Astrocyte (in vitro differentiated cells and primary cell): ENCODE measurements at regions not wholly inside any gene's neighbourhood (a gene's known extent, or its start where the extent isn't known, plus 50 kb on each side); places are given as distances from the start of the nearest gene placed in this dataset.

Source experiments
- DNase-seq: peaks from one replicate; pipeline ENCODE4 v3.0.0-alpha.2; 2010; ENCODE audit warnings: low read depth
- FAIRE-seq: peaks from 2 replicates; lab custom pipeline; 2011; peaks lifted over from hg19 to GRCh38; lab: Jason Lieb, UNC
- H2AFZ ChIP-seq: 2 replicates; pipeline ENCODE4 v1.6.0; 2012; ENCODE audit warnings: low read depth, low read length, inconsistent platforms
- H3K27ac ChIP-seq: 2 replicates; pipeline ENCODE4 v1.5.1; 2011; ENCODE audit warnings: low read depth, low read length, inconsistent platforms
- H3K27me3 ChIP-seq: 2 replicates; pipeline ENCODE4 v1.6.0; 2011; ENCODE audit warnings: low read length, inconsistent platforms; ENCODE audit not compliant: insufficient read depth
- H3K36me3 ChIP-seq: 2 replicates; pipeline ENCODE4 v1.5.1; 2011; ENCODE audit warnings: low read length, inconsistent platforms; ENCODE audit not compliant: insufficient read depth
- H3K4me1 ChIP-seq: 2 replicates; pipeline ENCODE4 v1.5.1; 2011; ENCODE audit warnings: low read length, inconsistent platforms; ENCODE audit not compliant: insufficient read depth
- H3K4me2 ChIP-seq: 2 replicates; pipeline ENCODE4 v1.6.0; 2012; ENCODE audit warnings: low read length, inconsistent platforms
- H3K4me3 ChIP-seq: 2 replicates; pipeline ENCODE4 v1.5.1; 2011; ENCODE audit warnings: low read depth, mild to moderate bottlenecking, low read length, inconsistent platforms; ENCODE audit not compliant: insufficient read depth
- H3K79me2 ChIP-seq: 2 replicates; pipeline ENCODE4 v1.6.0; 2012; ENCODE audit warnings: mild to moderate bottlenecking, low read length, inconsistent platforms; ENCODE audit not compliant: insufficient read depth
- H3K9ac ChIP-seq: 2 replicates; pipeline ENCODE4 v1.6.0; 2012; ENCODE audit warnings: mild to moderate bottlenecking, low read length, inconsistent platforms
- H3K9me3 ChIP-seq: 2 replicates; pipeline ENCODE4 v1.5.1; 2012; ENCODE audit warnings: low read depth, mild to moderate bottlenecking, low read length, inconsistent platforms; ENCODE audit not compliant: insufficient read depth
- H4K20me1 ChIP-seq: 2 replicates; pipeline ENCODE4 v1.6.0; 2012; ENCODE audit warnings: low read length, inconsistent platforms; ENCODE audit not compliant: insufficient read depth
- H3K27ac Mint-ChIP-seq: one replicate; pipeline ENCODE4 v1.8.0; 2021; ENCODE audit warnings: mild to moderate bottlenecking, mixed read lengths; ENCODE audit not compliant: unreplicated experiment
- H3K27me3 Mint-ChIP-seq: one replicate; pipeline ENCODE4 v1.8.0; 2021; ENCODE audit warnings: low read depth, mixed read lengths; ENCODE audit not compliant: unreplicated experiment
- H3K36me3 Mint-ChIP-seq: one replicate; pipeline ENCODE4 v1.8.0; 2021; ENCODE audit warnings: low read depth, mixed read lengths; ENCODE audit not compliant: unreplicated experiment
- H3K4me1 Mint-ChIP-seq: one replicate; pipeline ENCODE4 v1.8.0; 2021; ENCODE audit warnings: low read depth, mixed read lengths; ENCODE audit not compliant: unreplicated experiment
- H3K4me3 Mint-ChIP-seq: one replicate; pipeline ENCODE4 v1.8.0; 2021; ENCODE audit warnings: mild to moderate bottlenecking, moderate library complexity, mixed read lengths; ENCODE audit not compliant: unreplicated experiment
- H3K9me3 Mint-ChIP-seq: one replicate; pipeline ENCODE4 v1.8.0; 2021; ENCODE audit warnings: mild to moderate bottlenecking, mixed read lengths; ENCODE audit not compliant: unreplicated experiment
- CTCF ChIP-seq: IDR thresholded peaks from 2 replicates; pipeline ENCODE4 v1.5.1; 2011; ENCODE audit warnings: low read depth, mild to moderate bottlenecking, inconsistent platforms, low read length, moderate library complexity; ENCODE audit not compliant: insufficient read depth
- EZH2 ChIP-seq: IDR thresholded peaks from 2 replicates; pipeline ENCODE4 v1.6.1; 2012; ENCODE audit warnings: mild to moderate bottlenecking, low read length, inconsistent platforms; ENCODE audit not compliant: insufficient read depth

GRCh38 chr6:91826128-91826527 lies 1239.3 kb upstream of the MAP3K7 start:
- H3K4me2 ChIP-seq: no peak overlapping the region
- DNase-seq (no peak), FAIRE-seq (no peak)
- peaks cover 6% of the 10 kb centered on the region for H3K4me1 Mint-ChIP-seq
- H3K4me3 ChIP-seq: no peak overlapping the region
- no peaks in the 10 kb centered on the region for H3K36me3 Mint-ChIP-seq
- H3K4me1 ChIP-seq: no peaks in the 10 kb centered on the region
- H4K20me1 ChIP-seq: no peaks in the 10 kb centered on the region
- H3K4me3 Mint-ChIP-seq: no peak overlapping the region
- H3K27me3 ChIP-seq: no peaks in the 10 kb centered on the region
- TF ChIP-seq EZH2: no peak
- no peak for TF ChIP-seq CTCF
- H3K9me3 Mint-ChIP-seq: no peaks in the 10 kb centered on the region
- H3K36me3 ChIP-seq: no peaks in the 10 kb centered on the region
- H3K27ac ChIP-seq: no peak overlapping the region
- no peak overlapping the region for H2AFZ ChIP-seq
- no peaks in the 10 kb centered on the region for H3K9me3 ChIP-seq
- no peaks in the 10 kb centered on the region for H3K79me2 ChIP-seq
- H3K9ac ChIP-seq: no peak overlapping the region
- H3K27me3 Mint-ChIP-seq: no peaks in the 10 kb centered on the region
- H3K27ac Mint-ChIP-seq: no peak overlapping the region

- Histone ChIP-seq H3K9ac (no peak overlapping the region), H3K4me3 (no peak overlapping the region), H3K79me2 (no peaks in the 10 kb centered on the region), H4K20me1 (no peaks in the 10 kb centered on the region), H3K9me3 (no peaks in the 10 kb centered on the region), H2AFZ (no peak overlapping the region), H3K4me1 (no peaks in the 10 kb centered on the region), H3K36me3 (no peaks in the 10 kb centered on the region), H3K27me3 (no peaks in the 10 kb centered on the region), H3K4me2 (no peak overlapping the region), H3K27ac (no peak overlapping the region)
- Mint-ChIP-seq H3K9me3 (no peaks in the 10 kb centered on the region), H3K4me3 (no peak overlapping the region), H3K36me3 (no peaks in the 10 kb centered on the region), H3K4me1 (peaks cover 6% of the 10 kb centered on the region), H3K27ac (no peak overlapping the region), H3K27me3 (no peaks in the 10 kb centered on the region)
- DNase-seq: peak; percentile 25
- no peak for FAIRE-seq
- TF ChIP-seq CTCF: no peak
- TF ChIP-seq EZH2: no peak
These were observed 1237.5 kb upstream of the MAP3K7 start for GRCh38 chr6:91824331-91824730.

GRCh38 chr6:91822581-91822980 lies 1235.7 kb upstream of the MAP3K7 start:
- H4K20me1 ChIP-seq: no peaks in the 10 kb centered on the region
- Mint-ChIP-seq H3K4me1 (peaks cover 6% of the 10 kb centered on the region), H3K27me3 (no peaks in the 10 kb centered on the region), H3K36me3 (no peaks in the 10 kb centered on the region), H3K9me3 (no peaks in the 10 kb centered on the region), H3K27ac (no peak overlapping the region), H3K4me3 (no peak overlapping the region)
- FAIRE-seq (no peak), DNase-seq (no peak)
- no peak overlapping the region for H3K9ac ChIP-seq
- no peak overlapping the region for H3K4me3 ChIP-seq
- no peak overlapping the region for H3K4me2 ChIP-seq
- no peaks in the 10 kb centered on the region for H3K4me1 ChIP-seq
- H3K79me2 ChIP-seq: no peaks in the 10 kb centered on the region
- H3K36me3 ChIP-seq: no peaks in the 10 kb centered on the region
- H2AFZ ChIP-seq: no peak overlapping the region
- no peak overlapping the region for H3K27ac ChIP-seq
- no peaks in the 10 kb centered on the region for H3K9me3 ChIP-seq
- no peaks in the 10 kb centered on the region for H3K27me3 ChIP-seq
- no peak for TF ChIP-seq EZH2
- no peak for TF ChIP-seq CTCF
